NOMO-1 treated with dmso at 0.1 percent for 144 hours (cell line): ENCODE measurements at regions not wholly inside any gene's neighbourhood (a gene's known extent, or its start where the extent isn't known, plus 50 kb on each side); places are given as distances from the start of the nearest gene placed in this dataset.
"Not testable (repeated sequence)": the region's sequence is repeated elsewhere in the genome, so short reads cannot be mapped to it uniquely, and the experiment has no call there.

Source experiments
- DNase-seq: peaks from one replicate; lab custom pipeline; 2025; ENCODE audit not compliant: unreplicated experiment; lab: John Stamatoyannopoulos, UW

DNA sequence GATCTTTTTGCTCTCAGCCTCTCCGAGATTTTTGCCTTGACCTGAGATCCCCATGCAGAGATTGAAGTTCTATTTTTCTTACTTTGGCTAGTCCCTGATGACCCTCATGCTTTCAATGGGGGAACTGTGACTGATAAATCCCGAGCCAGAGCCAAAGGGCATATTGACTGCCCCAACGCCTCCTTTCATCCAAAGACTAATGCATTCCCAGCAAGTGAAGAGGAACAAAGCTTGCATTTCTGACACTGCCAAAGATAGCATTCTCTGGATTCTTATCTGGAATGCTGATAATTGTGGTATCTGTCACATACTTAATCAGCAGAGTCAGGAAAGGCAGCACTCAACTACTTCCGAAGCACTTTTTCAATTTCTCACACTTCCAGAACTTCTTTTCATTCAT is 152.3 kb upstream of the EGLN3 start:
- no peak for DNase-seq

DNA sequence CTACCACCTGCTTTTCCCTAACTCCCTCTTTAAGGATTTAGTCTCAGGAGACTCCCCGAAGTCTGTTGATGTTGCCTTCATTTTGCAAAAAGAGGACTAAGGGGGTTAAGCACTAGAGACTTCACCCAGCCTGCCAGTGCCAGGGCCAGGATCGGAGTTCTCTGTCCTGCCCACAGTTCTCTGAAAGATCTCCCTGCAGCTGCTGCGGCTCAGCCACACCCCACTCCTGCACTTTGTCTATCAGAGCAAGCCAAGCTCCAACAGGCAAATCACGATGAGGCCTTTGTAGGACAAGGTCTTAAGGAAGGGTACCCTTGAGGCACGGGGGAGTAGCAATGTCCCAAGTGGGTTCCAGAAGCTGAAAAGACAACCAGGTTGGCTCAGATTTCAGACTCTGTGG is 148.8 kb upstream of the EGLN3 start:
- no peak for DNase-seq

DNA sequence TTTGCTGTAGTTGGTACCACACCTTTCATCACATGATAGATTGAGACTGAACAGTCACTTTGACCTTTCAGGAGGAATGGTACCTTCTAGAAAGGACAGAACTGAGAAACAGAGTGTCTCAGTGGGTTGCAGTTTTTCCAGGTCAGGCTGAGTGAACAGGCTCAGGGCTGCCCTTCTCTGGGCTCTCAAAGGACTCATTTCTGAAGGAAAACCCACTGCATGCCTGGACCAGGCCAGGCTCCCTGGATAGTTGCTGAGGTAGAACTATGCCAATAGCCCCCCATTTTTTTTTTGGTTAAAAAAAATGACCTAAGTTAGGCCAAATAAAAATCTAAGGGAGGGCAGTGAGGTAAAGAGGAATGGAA is 148.1 kb upstream of the EGLN3 start:
- no peak for DNase-seq

DNA sequence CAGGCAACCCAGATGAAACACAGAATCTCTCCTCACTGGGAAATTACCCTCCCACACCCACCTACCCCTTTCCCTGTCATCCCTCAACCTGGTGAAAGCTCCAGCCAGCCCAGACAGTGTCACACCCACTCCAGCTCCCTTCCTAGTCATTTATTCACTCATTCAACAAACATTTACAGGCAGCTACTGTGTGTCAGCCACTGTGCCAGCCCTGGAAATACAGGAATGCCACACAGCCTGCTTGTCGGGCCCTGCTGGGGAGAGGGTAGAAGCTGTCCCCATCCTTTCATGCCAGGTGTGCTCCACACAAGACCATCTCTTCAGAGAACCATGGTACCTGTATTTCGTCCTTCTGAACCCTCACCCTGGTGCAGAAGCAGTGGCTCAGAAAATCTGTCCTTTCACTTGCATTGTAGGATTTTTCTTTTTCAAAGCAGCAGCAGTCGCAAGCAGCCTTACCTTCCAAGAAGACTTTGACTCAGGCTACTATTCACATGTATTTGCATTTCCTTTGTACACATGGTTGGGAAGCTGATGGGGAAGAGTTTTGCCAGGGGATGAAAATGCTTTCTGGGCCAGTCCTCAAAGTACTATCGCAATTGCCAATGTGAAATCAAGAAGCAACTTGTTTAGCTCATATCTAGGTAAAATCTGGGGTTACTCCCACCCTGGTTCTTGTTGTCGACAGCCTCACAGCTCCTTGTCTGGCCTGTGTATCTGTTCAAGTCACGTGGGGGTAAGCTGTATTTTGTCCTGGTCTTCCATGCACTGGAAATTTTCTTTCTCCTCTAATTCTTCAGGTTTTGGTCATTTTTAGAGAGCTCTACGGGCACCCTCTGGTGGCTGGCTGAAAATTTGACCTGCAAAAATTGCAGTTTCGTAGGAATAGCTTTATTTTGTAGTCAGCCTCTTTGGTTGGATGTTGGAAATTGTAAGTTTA is 147.4 kb upstream of the EGLN3 start:
- peak; percentile 5 for DNase-seq

DNA sequence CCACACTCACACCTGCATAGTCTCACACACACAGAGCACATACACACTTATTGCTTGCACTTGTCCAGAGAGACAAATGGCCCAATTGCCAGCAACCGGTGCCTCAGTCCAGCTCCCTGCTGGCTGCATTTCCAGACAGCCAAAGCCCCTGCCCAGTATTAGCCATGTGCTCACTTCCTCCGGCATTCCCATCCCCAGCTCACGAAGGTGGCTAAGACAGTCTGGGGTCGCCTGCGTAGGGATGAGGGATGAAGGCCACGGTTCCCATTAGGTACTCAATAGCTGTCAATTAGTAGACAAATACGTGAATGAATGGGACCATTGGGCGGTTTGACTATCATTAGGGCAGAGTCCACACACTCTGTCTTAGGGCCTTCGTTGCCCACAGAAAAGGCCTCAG is 146.8 kb upstream of the EGLN3 start:
- no peak for DNase-seq

DNA sequence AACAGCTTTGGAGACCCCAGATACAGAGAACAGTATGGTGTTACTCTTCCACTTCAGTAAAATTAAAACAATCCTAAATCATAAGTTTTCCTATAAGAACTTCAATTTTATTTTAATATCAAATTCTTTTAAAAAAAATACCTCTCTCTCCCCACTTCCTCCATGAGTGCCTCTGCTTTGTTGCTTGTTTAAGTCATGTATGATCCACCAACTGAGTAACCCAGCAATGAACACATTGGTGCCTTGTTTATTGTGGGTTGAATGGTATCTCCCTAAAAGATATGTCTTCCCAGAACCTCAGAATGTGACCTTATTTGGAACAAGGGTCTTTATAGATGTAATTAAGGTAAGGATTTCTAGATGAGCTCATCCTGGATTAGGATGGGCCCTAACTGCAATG is 143.5 kb upstream of the EGLN3 start:
- no peak for DNase-seq

DNA sequence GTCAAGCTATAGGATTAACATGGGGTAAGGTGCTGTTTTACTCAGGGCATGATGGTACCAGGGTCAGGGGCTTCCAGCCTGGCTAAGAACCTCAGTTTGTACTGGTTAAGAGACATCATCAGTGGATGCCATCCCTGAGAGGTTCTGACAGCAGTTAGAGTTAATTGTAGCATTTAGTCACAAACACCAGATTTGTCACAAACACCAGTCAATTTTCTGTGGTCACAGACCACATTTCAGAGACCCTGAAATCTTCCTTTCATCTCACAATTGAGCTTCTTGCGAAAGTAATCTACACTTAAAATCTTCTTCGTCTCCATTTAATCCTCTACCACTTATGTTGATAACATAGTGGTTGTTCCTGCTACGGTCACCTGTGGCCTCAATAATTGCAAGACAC is 143.0 kb upstream of the EGLN3 start:
- no peak for DNase-seq

DNA sequence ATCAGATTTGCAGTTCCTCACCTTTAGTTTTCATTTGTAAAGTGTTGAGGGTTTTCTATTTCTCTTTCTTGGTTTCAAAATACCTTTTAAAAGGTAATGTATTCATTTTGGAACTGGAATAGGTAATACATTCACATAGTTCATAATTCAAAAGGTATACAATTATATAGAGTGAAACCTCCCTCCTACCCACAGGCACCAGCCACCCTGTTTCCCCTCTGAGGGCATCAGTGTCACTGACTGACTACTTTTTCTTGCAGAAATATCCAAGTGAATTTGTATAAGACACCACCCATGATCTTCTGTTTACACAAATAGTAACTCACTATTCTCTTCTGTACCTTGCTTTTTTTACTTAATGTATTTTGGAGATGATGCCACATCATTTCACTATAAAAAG is 139.6 kb upstream of the EGLN3 start:
- no peak for DNase-seq

DNA sequence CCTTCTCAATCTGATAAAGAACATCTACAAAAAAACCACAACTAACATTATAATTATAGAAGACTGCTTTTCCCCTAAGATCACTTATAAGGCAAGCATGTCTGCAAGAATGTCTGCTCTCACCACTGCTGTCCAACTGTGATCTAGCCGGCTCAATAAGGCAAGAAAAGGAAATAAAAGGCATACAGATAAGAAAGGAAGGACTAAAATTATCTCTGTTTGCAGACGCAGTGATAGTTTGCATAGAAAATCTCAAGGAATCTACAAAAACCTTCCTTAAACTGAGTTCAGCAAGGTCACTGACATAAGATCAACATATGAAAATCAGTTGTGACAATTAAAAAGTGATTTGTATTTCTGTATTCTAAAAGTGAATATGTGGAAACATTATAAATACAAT is 138.0 kb upstream of the EGLN3 start:
- DNase-seq, result no peak

DNA sequence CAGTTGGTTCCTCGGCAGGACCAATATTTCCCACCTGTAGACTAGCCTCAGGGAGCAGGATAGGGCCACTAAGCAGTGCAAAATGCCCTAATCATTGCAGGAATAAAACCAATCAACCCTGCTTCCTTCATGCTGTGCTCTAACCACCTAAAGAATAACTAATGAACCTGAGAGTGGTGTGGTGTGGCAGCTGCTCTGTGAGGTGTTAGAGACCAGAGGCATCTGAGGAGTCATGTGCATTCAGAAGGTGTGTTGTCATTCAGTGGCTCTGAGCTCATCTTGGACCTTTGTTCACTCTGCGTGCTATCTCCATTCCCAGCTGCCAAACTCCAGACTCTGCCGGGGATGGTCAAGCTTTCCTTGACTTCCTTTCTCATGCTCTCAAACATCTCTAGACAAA is 136.7 kb upstream of the EGLN3 start:
- no peak for DNase-seq

DNA sequence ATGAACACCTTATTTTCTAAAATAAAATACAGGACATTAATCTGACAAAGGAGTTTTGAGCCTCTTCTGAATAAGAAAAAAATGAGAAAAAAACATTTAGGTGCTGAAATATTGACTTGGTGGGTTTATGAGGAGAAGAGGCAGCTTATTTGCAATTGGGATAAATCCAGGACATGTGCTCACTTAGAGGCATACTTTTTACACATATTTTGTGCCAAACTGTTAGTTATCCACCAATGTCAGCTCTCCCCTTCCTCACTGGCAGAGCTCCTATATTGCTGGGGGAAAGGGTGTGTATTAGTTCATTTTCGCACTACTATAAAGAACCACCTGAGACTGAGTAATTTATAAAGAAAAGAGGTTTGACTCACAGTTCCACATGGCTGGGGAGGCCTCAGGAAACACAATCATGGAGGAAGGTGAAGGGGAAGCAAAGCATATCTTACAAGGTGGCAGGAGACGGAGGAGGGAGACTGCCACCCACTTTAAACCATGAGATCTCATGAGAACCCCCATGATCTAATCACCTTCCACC is 135.4 kb upstream of the EGLN3 start:
- DNase-seq, result no peak

DNA sequence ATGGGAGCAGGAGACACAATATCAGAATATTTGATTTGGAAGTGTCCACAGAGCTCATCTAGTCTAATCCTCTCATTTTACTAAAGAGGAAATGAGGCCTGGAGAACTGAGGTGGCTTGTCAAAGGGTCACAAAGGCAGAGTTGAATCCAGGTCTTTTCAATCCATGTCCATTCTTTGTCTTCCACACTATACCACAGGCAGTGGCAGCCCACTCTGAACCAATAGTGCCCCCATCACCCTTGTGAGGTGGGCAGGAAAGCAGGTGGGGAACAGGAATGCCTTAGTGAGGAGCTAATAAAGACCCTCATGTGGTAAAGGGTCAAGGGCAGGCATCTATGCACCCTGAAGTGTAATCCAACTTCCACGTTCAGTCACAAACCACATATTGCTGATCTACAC is 134.8 kb upstream of the EGLN3 start:
- no peak for DNase-seq

DNA sequence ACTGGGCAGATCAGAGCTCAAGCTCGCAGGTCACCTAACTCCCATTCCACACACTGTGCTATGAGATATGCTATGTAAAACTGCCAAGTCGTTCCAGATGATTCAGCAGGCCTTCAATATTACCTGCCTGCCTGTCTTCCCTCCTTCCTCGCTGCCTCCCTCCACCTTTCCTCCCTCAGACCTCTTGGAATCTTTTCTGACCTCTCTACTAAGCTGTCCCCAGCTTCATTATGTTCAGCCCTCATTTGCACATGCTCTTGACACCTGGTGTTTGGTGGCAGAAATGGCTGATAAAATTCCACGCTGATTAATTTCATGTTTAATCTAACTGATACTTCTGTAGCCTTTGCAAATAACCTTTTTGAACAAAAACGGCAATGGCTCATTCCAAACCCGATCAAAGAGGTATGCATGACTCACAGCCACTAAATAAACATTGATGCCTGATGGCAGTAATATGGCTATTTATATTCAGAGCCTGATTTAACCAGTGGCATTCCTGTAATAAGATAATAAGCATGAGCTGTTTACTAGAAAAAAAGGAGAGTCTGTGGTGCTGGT is 130.8 kb upstream of the EGLN3 start:
- no peak for DNase-seq

DNA sequence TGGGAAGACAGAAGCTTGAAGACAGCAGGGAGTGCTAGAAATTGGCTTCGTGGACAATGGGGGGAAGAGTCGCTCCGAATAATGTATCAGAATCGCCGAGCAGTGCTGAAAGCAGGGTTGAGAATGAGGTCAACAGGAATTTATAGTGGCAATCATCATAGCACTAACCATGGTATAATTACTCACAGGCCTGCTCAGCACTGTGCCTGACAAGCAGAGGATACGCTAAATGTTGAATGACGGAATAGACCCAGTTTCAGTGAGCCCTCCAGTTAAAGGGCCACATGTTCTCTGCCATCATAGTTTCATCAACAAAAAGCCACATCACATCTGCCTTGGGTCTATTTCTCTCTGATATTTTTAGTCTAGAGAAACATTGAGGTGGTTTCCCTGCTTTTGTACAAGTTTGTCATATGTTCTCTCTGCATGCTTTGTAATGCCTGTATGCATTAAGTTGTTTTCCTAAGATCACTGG is 130.3 kb upstream of the EGLN3 start:
- DNase-seq, result no peak

DNA sequence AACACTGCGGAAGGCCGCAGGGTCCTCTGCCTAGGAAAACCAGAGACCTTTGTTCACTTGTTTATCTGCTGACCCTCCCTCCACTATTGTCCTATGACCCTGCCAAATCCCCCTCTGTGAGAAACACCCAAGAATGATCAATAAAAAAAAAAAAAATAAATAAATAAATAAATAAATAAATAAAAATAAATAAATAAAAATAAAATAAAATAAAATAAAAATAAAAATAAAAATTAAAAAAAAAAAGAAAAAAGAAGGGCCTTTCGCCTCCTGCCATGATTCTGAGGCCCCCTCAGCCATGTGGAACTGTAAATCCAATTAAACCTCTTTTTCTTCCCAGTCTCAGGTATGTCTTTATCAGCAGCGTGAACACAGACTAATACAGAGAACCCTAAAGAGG is 128.8 kb upstream of the EGLN3 start:
- not testable (repeated sequence) for DNase-seq

DNA sequence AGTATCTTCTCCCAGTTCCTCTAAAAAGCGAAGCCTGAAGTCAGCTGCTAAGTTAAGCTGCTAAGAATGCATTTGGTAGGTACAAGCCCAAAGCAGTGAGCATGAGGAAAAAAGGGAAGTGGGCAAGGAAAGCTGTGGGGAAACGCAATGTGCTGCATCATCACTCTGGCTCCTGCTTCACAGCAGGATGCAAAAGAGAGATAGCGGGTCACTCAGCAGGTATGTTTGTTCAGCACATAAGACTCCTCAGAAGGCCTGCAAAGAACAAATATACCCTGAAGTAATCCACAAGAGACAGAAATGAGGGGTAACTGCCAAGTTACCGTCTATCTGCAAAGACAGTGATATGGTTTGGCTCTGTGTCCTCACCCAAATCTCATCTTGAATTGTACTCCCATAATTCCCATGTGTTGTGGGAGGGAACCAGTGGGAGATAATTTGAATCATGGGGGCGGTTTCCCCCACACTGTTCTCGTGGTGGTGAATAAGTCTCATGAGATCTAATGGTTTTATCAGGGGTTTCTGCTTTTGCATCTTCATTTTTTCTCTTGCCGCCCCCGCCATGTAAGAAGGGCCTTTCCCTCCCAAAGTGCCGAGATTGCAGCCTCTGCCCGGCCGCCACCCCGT is 127.4 kb upstream of the EGLN3 start:
- DNase-seq, result peak; percentile 38

DNA sequence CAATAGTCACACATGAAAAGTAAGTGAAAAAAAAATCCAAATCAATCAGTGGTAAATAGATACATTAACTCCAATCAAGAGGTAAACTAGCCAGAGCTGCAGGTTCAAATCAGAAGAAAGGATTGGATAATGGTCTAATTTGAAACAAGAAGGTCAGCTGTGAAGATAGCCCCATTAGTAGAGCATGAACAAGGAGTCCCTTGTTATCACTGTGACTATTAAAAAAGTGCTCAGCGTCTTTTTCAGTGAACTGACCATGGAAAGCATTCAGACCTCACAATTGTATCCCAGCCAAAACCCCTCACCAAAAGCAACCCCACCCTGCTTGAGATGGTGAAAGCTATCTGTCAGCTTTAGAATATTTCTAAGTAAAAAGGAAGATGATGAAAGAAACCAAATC is 125.0 kb upstream of the EGLN3 start:
- no peak for DNase-seq

DNA sequence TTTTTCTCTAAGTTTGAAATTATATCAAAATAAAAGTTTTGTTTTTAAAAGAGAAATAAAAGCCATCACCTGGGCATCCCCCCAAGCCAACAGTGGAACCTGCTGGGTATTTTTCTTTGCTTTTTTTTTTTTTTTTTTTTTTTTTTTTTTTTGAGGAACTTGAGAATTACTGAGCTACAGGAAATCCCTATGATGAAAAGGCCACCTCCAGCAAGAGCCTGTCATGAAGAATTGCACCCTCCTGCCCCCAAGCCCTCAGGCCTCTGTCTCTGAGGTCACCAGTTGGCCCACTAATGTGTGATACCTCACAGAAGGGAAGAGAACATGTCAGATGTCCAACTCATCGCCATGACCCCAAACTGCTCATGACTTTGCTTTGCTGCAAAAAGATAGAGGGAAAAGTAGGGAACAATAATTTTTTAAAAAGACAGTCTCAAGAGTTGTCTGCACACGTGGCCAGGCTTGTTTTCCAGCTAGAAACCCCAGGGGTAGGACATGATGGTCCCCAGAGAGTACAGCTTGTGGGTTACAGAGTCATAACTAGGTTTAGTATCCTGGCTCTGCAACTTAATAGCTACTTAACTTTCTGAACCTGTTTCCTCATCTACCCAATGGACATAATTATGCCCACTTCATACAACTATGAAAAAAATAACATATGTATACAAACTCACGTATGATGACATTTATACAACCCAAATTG is 124.3 kb upstream of the EGLN3 start:
- DNase-seq, result peak; percentile 51

DNA sequence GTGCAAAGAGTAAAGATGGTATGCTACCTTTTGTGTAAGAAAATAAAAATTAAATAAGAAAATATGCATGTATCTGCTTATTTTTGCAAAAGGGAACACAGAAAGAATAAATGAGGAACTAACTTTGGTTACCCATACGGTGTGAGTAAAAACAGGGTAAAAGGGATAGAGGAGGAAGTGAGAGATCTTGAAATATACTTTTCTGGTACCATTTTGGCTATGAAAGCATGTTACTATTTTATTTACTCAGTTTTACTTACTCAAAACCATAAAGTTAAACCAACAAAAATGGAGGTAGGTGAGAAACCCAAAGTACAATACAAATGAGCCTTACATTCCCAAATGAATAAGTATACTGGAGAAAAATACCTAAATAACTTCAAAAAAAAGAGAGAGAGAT is 122.0 kb upstream of the EGLN3 start:
- DNase-seq, result no peak

DNA sequence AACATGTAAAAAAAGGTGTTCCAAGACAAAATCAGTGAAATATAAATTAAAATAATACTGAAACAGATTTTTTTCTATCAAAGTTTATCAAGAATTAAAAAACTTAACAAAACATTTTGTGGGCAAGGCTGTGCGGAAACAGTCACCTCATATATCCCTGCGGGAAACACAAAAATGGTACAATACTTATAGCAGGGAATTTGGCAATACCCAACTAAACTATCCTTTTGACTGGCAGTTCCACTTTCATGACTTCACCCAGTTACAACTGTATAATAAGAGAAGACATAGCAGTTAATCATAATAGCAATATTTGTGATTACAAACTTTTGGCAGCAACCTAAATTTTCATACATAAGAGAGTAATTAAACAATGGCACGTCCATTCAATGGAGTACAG is 121.5 kb upstream of the EGLN3 start:
- no peak for DNase-seq

DNA sequence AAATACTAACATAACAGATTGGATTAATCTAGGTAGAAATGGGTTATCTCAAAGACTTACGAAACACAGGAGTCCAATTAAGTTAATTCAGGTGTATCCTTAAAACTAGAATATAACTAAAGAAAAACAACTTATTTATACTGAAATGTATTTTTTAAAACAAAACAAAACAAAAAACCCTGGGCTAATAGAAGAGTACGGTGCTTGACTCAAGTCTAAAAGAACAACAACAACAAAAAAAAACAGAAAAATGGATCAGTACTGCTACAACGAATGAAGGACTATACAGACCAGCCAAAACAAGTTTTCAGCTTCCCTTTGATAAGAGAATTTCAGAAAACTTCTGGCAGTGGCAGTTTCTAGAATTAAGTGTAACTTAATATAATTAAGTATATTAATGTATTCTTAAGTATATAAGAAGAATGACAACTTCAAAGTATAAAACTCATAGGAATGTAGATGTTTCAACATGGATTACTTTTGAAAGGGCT is 120.1 kb upstream of the EGLN3 start:
- DNase-seq, result no peak
